HG03066 (cell line): ENCODE measurements at regions not wholly inside any gene's neighbourhood (a gene's known extent, or its start where the extent isn't known, plus 50 kb on each side); places are given as distances from the start of the nearest gene placed in this dataset.
"Not testable (repeated sequence)": the region's sequence is repeated elsewhere in the genome, so short reads cannot be mapped to it uniquely, and the experiment has no call there.

Source experiments
- ATAC-seq: cut with Tn5 transposase; IDR thresholded peaks from one replicate; pipeline ENCODE4 v1.9.1; 2021; ENCODE audit warnings: low read depth; ENCODE audit not compliant: unreplicated experiment

GRCh38 chr2:89756616-89757015 lies 1065.1 kb downstream of the RPIA start:
- ATAC-seq = not testable (repeated sequence)

- not testable (repeated sequence) for ATAC-seq
These were observed 1067.0 kb downstream of the RPIA start for GRCh38 chr2:89758332-89759026.

- ATAC-seq = not testable (repeated sequence)
These were observed 1069.3 kb downstream of the RPIA start for GRCh38 chr2:89760762-89761161.

- not testable (repeated sequence) for ATAC-seq
These were observed 1069.7 kb downstream of the RPIA start for GRCh38 chr2:89761171-89761570.

- not testable (repeated sequence) for ATAC-seq
These were observed 1070.4 kb downstream of the RPIA start for GRCh38 chr2:89761863-89762262.

- ATAC-seq = not testable (repeated sequence)
These were observed 1071.2 kb downstream of the RPIA start for GRCh38 chr2:89762461-89763253.

GRCh38 chr2:89763254-89763580 lies 1071.7 kb downstream of the RPIA start:
- no peak for ATAC-seq

- ATAC-seq = no peak
These were observed 1072.4 kb downstream of the RPIA start for GRCh38 chr2:89763581-89764485.

- ATAC-seq = not testable (repeated sequence)
These were observed 1073.3 kb downstream of the RPIA start for GRCh38 chr2:89764571-89765360.

GRCh38 chr2:89765361-89765718 lies 1073.9 kb downstream of the RPIA start:
- not testable (repeated sequence) for ATAC-seq

- not testable (repeated sequence) for ATAC-seq
These were observed 1074.9 kb downstream of the RPIA start for GRCh38 chr2:89766141-89766990.

GRCh38 chr2:89767058-89767457 lies 1075.6 kb downstream of the RPIA start:
- ATAC-seq = not testable (repeated sequence)

GRCh38 chr2:89767572-89768435 lies 1076.3 kb downstream of the RPIA start:
- ATAC-seq = no peak

- ATAC-seq = no peak
These were observed 1084.4 kb downstream of the RPIA start for GRCh38 chr2:89775885-89776284.

GRCh38 chr2:89780318-89780717 lies 1088.8 kb downstream of the RPIA start:
- no peak for ATAC-seq

- no peak for ATAC-seq
These were observed 1090.5 kb downstream of the RPIA start for GRCh38 chr2:89781962-89782361.

- ATAC-seq = no peak
These were observed 1093.5 kb downstream of the RPIA start for GRCh38 chr2:89784960-89785359.

GRCh38 chr2:89785528-89785927 lies 1094.1 kb downstream of the RPIA start:
- ATAC-seq = not testable (repeated sequence)
